ENCODE measurements at regions not wholly inside any gene's neighbourhood (a gene's known extent, or its start where the extent isn't known, plus 50 kb on each side); places are given as distances from the start of the nearest gene placed in this dataset.

- TF ChIP-seq LEF1 (IDR thresholded peaks at IDR 0.05; ENCODE audit: borderline replicate concordance) (no peak), ARNT (IDR thresholded peaks at IDR 0.05) (no peak), BHLHE40 (IDR thresholded peaks at IDR 0.05; ENCODE audit: borderline replicate concordance) (no peak), NFRKB (IDR thresholded peaks at IDR 0.05) (no peak), FOXK2 (IDR thresholded peaks at IDR 0.05) (no peak), TARDBP (IDR thresholded peaks at IDR 0.05) (no peak), FOXM1 (IDR thresholded peaks at IDR 0.05; ENCODE audit: borderline replicate concordance) (no peak), SP1 (IDR thresholded peaks at IDR 0.05) (no peak)
Measured at GRCh38 chr11:92576315-92576714, 351.7 kb downstream of the FAT3 start.

Measured in HEK293T (cell line).